ENCODE measurements at regions not wholly inside any gene's neighbourhood (a gene's known extent, or its start where the extent isn't known, plus 50 kb on each side); places are given as distances from the start of the nearest gene placed in this dataset.

DNA sequence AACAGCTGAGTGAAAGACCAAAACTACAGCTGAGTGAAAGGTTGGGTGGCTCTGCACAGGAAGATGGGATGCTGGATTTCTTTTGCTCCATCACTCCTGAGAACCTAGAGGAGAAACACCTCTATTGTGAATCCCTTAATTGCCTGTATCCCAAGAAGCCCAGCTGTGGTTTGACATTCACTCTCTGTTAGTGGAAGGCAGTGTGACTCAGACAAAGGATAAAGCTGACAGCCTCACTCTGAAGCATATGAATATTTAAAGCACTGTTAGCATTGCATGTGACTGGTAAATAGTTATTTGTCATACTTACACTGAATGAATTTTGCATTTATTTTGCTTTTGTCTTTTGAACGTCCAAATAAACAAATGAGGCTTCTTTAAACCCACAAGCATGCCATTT is 367.1 kb upstream of the RIOK2 start:
- DNase-seq (ENCODE audit: low read depth, low spot score) (no peak), ATAC-seq (no peak)
- Histone ChIP-seq H3K36me3 (ENCODE audit: control insufficient read depth, insufficient read depth, low read length) (no peaks in the 10 kb centered on the region), H3K4me3 (ENCODE audit: low read depth in 2 of 2, low read length in 2 of 2) (no peak overlapping the region), H3K27ac (ENCODE audit: low read length) (no peak overlapping the region), H3K27me3 (ENCODE audit: control insufficient read depth, insufficient read depth, low read length) (no peaks in the 10 kb centered on the region), H3K9me3 (ENCODE audit: control insufficient read depth, insufficient read depth, low read depth, low read length) (no peaks in the 10 kb centered on the region), H3K4me1 (ENCODE audit: control insufficient read depth, insufficient read depth, low read length) (no peaks in the 10 kb centered on the region)
- ChIA-PET CTCF (no interaction called here), POLR2A (no interaction called here)
- no TSS peak for BruUV-seq (replicated peaks)
- TF ChIP-seq, protein P1, sequence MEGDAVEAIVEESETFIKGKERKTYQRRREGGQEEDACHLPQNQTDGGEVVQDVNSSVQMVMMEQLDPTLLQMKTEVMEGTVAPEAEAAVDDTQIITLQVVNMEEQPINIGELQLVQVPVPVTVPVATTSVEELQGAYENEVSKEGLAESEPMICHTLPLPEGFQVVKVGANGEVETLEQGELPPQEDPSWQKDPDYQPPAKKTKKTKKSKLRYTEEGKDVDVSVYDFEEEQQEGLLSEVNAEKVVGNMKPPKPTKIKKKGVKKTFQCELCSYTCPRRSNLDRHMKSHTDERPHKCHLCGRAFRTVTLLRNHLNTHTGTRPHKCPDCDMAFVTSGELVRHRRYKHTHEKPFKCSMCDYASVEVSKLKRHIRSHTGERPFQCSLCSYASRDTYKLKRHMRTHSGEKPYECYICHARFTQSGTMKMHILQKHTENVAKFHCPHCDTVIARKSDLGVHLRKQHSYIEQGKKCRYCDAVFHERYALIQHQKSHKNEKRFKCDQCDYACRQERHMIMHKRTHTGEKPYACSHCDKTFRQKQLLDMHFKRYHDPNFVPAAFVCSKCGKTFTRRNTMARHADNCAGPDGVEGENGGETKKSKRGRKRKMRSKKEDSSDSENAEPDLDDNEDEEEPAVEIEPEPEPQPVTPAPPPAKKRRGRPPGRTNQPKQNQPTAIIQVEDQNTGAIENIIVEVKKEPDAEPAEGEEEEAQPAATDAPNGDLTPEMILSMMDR (IDR thresholded peaks at IDR 0.05) = no peak
- TF ChIP-seq SIN3A (IDR thresholded peaks at IDR 0.05; ENCODE audit: borderline replicate concordance, insufficient read depth, low read depth, low read length) (no peak), TCF7L2 (IDR thresholded peaks at IDR 0.05; ENCODE audit: low read depth, low read length) (no peak), POLR2AphosphoS5 (IDR thresholded peaks at IDR 0.05; ENCODE audit: low read depth, low read length) (no peak), REST (IDR thresholded peaks at IDR 0.05; ENCODE audit: insufficient read depth in 1 of 2, low read depth in 2 of 2, low read length in 1 of 2) (no peak)
- in situ Hi-C loops (cut with HindIII; ENCODE audit: low pct_unique_long_range_greater_than_20kb, low sequenced_read_pairs) = no loop called here
- intact Hi-C loops (cut with micrococcal nuclease; ENCODE audit: unreplicated experiment) = no loop called here

DNA sequence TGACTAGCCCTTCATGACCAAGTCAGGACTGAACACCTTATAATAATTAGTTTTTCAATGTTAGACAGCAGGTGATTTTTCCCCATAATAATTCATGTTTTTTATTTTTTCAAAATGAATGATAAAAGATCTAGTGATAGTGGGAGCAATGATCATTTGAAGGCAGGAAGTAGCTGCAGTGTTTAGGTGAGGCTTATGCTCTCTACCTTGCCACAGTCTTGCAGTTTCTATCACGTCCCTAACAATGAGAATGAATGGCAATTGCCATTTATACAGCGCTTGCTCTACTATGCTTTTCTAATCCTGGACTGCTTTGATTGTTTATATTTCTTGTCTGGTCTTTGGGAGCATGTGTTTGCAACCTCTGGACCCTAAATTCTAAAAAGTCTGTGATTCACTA is 367.8 kb upstream of the RIOK2 start:
- Histone ChIP-seq H3K9me3 (ENCODE audit: control insufficient read depth, insufficient read depth, low read depth, low read length) (no peaks in the 10 kb centered on the region), H3K36me3 (ENCODE audit: control insufficient read depth, insufficient read depth, low read length) (no peaks in the 10 kb centered on the region), H3K4me3 (ENCODE audit: low read depth in 2 of 2, low read length in 2 of 2) (no peak overlapping the region), H3K27ac (ENCODE audit: low read length) (no peak overlapping the region), H3K27me3 (ENCODE audit: control insufficient read depth, insufficient read depth, low read length) (no peaks in the 10 kb centered on the region), H3K4me1 (ENCODE audit: control insufficient read depth, insufficient read depth, low read length) (no peaks in the 10 kb centered on the region)
- ATAC-seq = no peak
- intact Hi-C loops (cut with micrococcal nuclease; ENCODE audit: unreplicated experiment) = no loop called here
- CTCF ChIA-PET = no interaction called here
- BruUV-seq (replicated peaks) = no TSS peak
- no peak for TF ChIP-seq SIN3A (IDR thresholded peaks at IDR 0.05; ENCODE audit: borderline replicate concordance, insufficient read depth, low read depth, low read length)
- TF ChIP-seq, protein P1 (IDR thresholded peaks at IDR 0.05) = no peak
- POLR2A ChIA-PET = no interaction called here
- no peak for DNase-seq (ENCODE audit: low read depth, low spot score)
- in situ Hi-C loops (cut with HindIII; ENCODE audit: low pct_unique_long_range_greater_than_20kb, low sequenced_read_pairs) = no loop called here
